ENCODE measurements at regions not wholly inside any gene's neighbourhood (a gene's known extent, or its start where the extent isn't known, plus 50 kb on each side); places are given as distances from the start of the nearest gene placed in this dataset.
"Not testable (repeated sequence)": the region's sequence is repeated elsewhere in the genome, so short reads cannot be mapped to it uniquely, and the experiment has no call there.

GRCh38 chr3:162984746-162985145, 1488.1 kb downstream of the OTOL1 start:
- no peak for DNase-seq (ENCODE audit: low spot score)

GRCh38 chr3:162987085-162987794, 1490.6 kb downstream of the OTOL1 start:
- DNase-seq (ENCODE audit: low spot score) = not testable (repeated sequence)

- no peak for DNase-seq (ENCODE audit: low spot score)
Measured at GRCh38 chr3:162992741-162993140, 1496.1 kb downstream of the OTOL1 start.

- no peak for DNase-seq (ENCODE audit: low spot score)
Measured at GRCh38 chr3:162994165-162994564, 1497.6 kb downstream of the OTOL1 start.

GRCh38 chr3:162996368-162996767, 1499.8 kb downstream of the OTOL1 start:
- no peak for DNase-seq (ENCODE audit: low spot score)

- no peak for DNase-seq (ENCODE audit: low spot score)
Measured at GRCh38 chr3:162998205-162998604, 1501.6 kb downstream of the OTOL1 start.

GRCh38 chr3:163011596-163011995, 1515.0 kb downstream of the OTOL1 start:
- no peak for DNase-seq (ENCODE audit: low spot score)

GRCh38 chr3:163016251-163016650, 1519.6 kb downstream of the OTOL1 start:
- DNase-seq (ENCODE audit: low spot score) = no peak

- DNase-seq (ENCODE audit: low spot score) = no peak
Measured at GRCh38 chr3:163018067-163018466, 1521.5 kb downstream of the OTOL1 start.

GRCh38 chr3:163018664-163019063, 1522.1 kb downstream of the OTOL1 start:
- DNase-seq (ENCODE audit: low spot score) = no peak

- DNase-seq (ENCODE audit: low spot score) = no peak
Measured at GRCh38 chr3:163019260-163019659, 1522.7 kb downstream of the OTOL1 start.

- no peak for DNase-seq (ENCODE audit: low spot score)
Measured at GRCh38 chr3:163033652-163034051, 1537.0 kb downstream of the OTOL1 start.

GRCh38 chr3:163039636-163040035, 1543.0 kb downstream of the OTOL1 start:
- DNase-seq (ENCODE audit: low spot score) = peak; percentile 69

- no peak for DNase-seq (ENCODE audit: low spot score)
Measured at GRCh38 chr3:163043074-163043473, 1546.5 kb downstream of the OTOL1 start.

GRCh38 chr3:163045945-163046344, 1549.3 kb downstream of the OTOL1 start:
- DNase-seq (ENCODE audit: low spot score) = no peak

GRCh38 chr3:163048881-163049280, 1552.3 kb downstream of the OTOL1 start:
- DNase-seq (ENCODE audit: low spot score) = no peak

GRCh38 chr3:163056874-163057497, 1560.4 kb downstream of the OTOL1 start:
- peak; percentile 15 for DNase-seq (ENCODE audit: low spot score)

- DNase-seq (ENCODE audit: low spot score) = peak; percentile 42
Measured at GRCh38 chr3:163058031-163058854, 1561.6 kb downstream of the OTOL1 start.

- DNase-seq (ENCODE audit: low spot score) = peak; percentile 31
Measured at GRCh38 chr3:163071713-163072112, 1575.1 kb downstream of the OTOL1 start.

Measured in umbilical cord (tissue), 1 donor.